GM13976 (cell line): ENCODE measurements at regions not wholly inside any gene's neighbourhood (a gene's known extent, or its start where the extent isn't known, plus 50 kb on each side); places are given as distances from the start of the nearest gene placed in this dataset.

Source experiments
- DNase-seq: peaks from one replicate; pipeline ENCODE4 v3.0.0; 2012; ENCODE audit warnings: low spot score
- in situ Hi-C: fragments of 300-500 bp; cut with MboI; formaldehyde crosslinking; loops from one replicate; pipeline ENCODE4 v1.12.0; 2022; ENCODE audit warnings: low sequenced_read_pairs, mixed read lengths, inconsistent platforms; ENCODE audit not compliant: unreplicated experiment
- TF ChIP-seq, protein P1 (sequence below): IDR thresholded peaks from 2 replicates; pipeline ENCODE4 v1.5.1; 2012; ENCODE audit warnings: borderline replicate concordance, mild to moderate bottlenecking; ENCODE audit not compliant: insufficient read depth; ENCODE audit errors: extremely low read depth, missing control alignments, control extremely low read depth

DNA sequence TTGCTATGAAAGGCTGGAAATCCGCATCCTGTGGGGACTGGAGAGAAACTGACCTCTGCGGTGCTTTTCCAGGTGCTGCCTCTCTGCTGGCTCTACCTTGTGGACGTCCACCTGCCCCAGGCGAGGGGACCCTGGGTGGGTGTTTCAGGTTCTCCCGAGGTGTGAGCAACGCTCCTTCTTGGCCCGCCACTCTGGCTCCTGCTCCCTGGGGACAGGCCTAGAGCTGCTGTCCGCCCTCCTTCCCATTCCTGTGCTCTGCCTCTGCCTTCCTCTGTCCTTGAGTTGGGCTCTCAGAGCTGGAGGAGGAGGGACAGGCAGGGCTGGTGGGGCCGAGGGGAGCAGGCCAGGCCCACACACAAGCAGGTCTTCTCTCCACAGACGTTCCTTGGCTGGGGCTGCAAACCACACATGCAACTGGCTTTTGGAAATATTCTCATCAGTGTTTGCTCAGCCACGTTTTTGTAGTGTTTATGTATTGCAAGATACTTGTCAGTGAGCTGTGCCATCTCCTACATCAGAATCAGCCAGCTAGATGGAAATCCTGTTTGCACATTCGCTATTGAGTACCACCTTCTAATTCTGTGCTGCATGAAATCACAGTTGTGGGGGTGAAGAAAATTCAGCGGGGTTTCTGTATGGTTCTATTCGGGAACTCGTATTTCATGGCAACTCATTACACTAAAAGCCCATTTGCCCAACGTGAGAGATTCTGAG, 1115.0 kb downstream of the BRD1 start:
- TF ChIP-seq, protein P1, sequence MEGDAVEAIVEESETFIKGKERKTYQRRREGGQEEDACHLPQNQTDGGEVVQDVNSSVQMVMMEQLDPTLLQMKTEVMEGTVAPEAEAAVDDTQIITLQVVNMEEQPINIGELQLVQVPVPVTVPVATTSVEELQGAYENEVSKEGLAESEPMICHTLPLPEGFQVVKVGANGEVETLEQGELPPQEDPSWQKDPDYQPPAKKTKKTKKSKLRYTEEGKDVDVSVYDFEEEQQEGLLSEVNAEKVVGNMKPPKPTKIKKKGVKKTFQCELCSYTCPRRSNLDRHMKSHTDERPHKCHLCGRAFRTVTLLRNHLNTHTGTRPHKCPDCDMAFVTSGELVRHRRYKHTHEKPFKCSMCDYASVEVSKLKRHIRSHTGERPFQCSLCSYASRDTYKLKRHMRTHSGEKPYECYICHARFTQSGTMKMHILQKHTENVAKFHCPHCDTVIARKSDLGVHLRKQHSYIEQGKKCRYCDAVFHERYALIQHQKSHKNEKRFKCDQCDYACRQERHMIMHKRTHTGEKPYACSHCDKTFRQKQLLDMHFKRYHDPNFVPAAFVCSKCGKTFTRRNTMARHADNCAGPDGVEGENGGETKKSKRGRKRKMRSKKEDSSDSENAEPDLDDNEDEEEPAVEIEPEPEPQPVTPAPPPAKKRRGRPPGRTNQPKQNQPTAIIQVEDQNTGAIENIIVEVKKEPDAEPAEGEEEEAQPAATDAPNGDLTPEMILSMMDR, result no peak
- in situ Hi-C loops, result no loop called here

DNA sequence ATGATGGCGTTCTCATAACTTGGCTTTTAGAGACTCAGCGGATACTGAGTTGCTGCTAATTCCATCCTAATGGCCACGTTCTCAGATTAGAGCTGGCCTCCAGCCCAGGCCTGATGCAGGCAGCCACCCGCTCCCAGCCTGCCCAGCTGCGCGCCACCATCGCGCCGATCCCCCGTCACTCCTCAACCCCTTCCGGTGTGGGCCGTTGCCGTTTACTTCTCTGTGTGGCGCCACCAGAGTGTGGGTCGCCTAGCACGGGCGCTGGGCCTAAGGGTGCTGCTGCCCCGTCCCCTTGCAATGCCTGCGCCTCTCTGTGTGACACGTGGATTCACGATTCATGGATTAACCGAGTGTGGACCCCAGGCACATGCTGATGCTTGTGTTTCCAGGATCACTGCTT, 1116.0 kb downstream of the BRD1 start:
- in situ Hi-C loops, result no loop called here

More for the DNA sequence above, 1115.0 kb downstream of the BRD1 start:
- DNase-seq, result no peak

DNA sequence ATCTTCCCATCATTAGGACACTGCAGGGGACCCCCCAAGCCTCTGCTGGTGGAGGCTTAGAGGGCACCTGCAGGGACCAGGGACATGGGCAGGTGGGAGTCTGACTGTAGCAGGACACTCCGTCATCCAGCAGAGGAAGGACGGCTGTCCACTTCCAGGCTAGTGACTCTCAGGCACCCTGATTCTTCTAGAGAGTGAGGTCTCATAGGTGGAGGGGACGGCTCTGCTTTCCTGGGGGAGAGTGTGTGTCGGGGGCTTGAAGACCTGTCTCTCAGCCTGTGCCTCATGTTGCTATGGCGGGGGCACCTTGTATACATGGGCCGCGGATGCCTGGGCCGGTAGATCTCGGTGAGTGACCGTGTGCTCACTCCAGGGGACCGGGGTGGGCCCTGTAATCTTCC, 1116.6 kb downstream of the BRD1 start:
- no peak for DNase-seq
- in situ Hi-C loops, result no loop called here
- TF ChIP-seq, protein P1, result no peak

More for the DNA sequence above, 1116.0 kb downstream of the BRD1 start:
- no peak for DNase-seq
- TF ChIP-seq, protein P1, result no peak

DNA sequence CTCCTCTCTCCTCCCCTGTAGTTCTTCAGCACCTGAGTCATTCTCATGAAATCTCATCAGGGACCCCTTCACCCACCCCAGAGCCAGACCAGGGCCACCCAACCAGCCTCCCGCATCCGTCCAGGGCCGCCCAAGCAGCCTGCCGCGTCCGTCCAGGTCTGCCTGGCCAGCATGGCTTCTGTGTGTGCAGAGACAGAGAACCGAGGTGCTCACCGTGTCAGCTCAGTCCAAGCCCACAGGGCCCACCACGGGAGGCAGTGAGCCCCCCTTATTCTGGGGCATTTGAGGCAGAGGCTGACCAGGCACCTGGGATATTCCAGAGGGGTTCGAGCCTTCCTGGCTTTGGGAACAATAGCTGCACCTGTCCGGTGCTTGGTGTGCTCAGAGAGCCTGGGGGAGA, 1117.3 kb downstream of the BRD1 start:
- TF ChIP-seq, protein P1, result no peak
- no peak for DNase-seq
- in situ Hi-C loops, result no loop called here

DNA sequence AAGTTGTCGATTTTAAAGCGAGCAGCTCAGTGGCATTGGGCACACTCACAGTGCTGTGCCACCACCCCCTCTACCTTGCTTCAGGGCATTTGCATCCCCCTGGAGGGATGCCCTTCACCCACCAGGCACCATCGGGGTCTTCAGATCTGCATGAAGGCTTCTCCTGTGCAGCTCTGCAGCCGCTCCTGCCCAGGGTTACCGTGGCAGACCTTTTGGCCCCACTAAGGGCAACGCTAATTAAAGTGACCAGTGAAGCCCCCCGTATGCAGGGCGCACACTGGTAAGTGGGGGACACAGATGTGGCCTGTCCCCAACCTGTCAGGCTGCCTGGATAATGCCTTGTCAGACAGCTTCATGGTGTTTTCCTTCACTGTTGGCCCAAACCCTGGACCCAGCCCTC, 1117.7 kb downstream of the BRD1 start:
- in situ Hi-C loops, result no loop called here
- TF ChIP-seq, protein P1, result no peak
- no peak for DNase-seq

DNA sequence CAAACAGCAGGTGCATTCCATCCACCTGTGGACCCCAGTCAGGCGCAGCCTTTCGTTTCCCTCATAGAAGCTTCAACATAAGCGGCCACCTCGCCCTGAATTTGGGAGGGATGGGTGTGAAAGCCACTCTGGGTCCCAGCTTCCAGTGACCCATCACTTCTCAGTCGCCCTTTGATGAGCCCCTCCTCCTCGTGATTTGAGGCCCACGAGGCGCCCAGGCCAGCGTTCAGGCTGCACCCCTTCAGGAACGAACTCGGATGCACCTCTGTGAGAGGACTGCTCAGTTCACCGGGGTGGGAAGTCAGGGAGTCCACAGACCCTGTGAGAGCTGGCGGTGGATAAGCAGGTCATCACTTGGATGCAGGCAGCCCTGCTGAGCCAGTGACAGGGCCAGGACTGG, 1118.2 kb downstream of the BRD1 start:
- TF ChIP-seq, protein P1, result no peak
- in situ Hi-C loops, result no loop called here
- no peak for DNase-seq
